H9 (cell line): ENCODE measurements at regions not wholly inside any gene's neighbourhood (a gene's known extent, or its start where the extent isn't known, plus 50 kb on each side); places are given as distances from the start of the nearest gene placed in this dataset.

ENCODE experiments used
- DNase-seq: peaks from one replicate; pipeline ENCODE4 v3.0.0-alpha.2; 2017
- H2AFZ ChIP-seq: one replicate; pipeline ENCODE4 v1.6.1; 2013; ENCODE audit warnings: mild to moderate bottlenecking, low read length, control low read depth, moderate library complexity
- H2AK5ac ChIP-seq: 2 replicates; pipeline ENCODE4 v1.6.1; 2013; ENCODE audit warnings: low read length, control low read depth, mixed read lengths; ENCODE audit not compliant: insufficient read length
- H2BK120ac ChIP-seq: one replicate; pipeline ENCODE4 v1.6.1; 2013; ENCODE audit warnings: low read depth, mild to moderate bottlenecking, low read length, control low read depth, inconsistent platforms; ENCODE audit not compliant: poor library complexity, severe bottlenecking
- H2BK12ac ChIP-seq: 2 replicates; pipeline ENCODE4 v1.6.1; 2013; ENCODE audit warnings: low read length, control low read depth, mixed read lengths, low read depth; ENCODE audit not compliant: insufficient read length
- H2BK15ac ChIP-seq: 2 replicates; pipeline ENCODE4 v1.6.1; 2013; ENCODE audit warnings: low read depth, low read length, control low read depth
- H2BK20ac ChIP-seq: one replicate; pipeline ENCODE4 v1.6.1; 2013; ENCODE audit warnings: low read depth, mild to moderate bottlenecking, low read length, control low read depth, inconsistent platforms; ENCODE audit not compliant: poor library complexity, severe bottlenecking
- H2BK5ac ChIP-seq: 2 replicates; pipeline ENCODE4 v1.6.1; 2013; ENCODE audit warnings: low read length, control low read depth, mixed read lengths; ENCODE audit not compliant: insufficient read length
- H3K14ac ChIP-seq: 2 replicates; pipeline ENCODE4 v1.6.1; 2013; ENCODE audit warnings: low read length, control low read depth; ENCODE audit not compliant: insufficient read depth
- H3K18ac ChIP-seq: 2 replicates; pipeline ENCODE4 v1.6.1; 2013; ENCODE audit warnings: low read depth, mild to moderate bottlenecking, mixed read lengths, low read length, control low read depth; ENCODE audit not compliant: insufficient read length
- H3K23ac ChIP-seq: 2 replicates; pipeline ENCODE4 v1.6.1; 2013; ENCODE audit warnings: low read length, control low read depth, mixed read lengths, low read depth; ENCODE audit not compliant: insufficient read length
- H3K23me2 ChIP-seq: 2 replicates; pipeline ENCODE4 v1.6.1; 2013; ENCODE audit warnings: low read depth, mild to moderate bottlenecking, mixed read lengths, low read length, control low read depth; ENCODE audit not compliant: insufficient read length, poor library complexity, severe bottlenecking
- H3K27ac ChIP-seq: 2 replicates; pipeline ENCODE4 v1.5.1; 2013; ENCODE audit warnings: low read length, control low read depth, mixed read lengths, low read depth; ENCODE audit not compliant: insufficient read length
- H3K27me3 ChIP-seq: 2 replicates; pipeline ENCODE4 v1.6.1; 2013; ENCODE audit warnings: low read length, control low read depth, inconsistent platforms; ENCODE audit not compliant: insufficient read depth
- H3K4ac ChIP-seq: 2 replicates; pipeline ENCODE4 v1.6.1; 2013; ENCODE audit warnings: low read depth, mild to moderate bottlenecking, control low read depth, inconsistent platforms, low read length, moderate library complexity
- H3K4me1 ChIP-seq: 2 replicates; pipeline ENCODE4 v1.6.1; 2013; ENCODE audit warnings: low read length, control low read depth, inconsistent platforms; ENCODE audit not compliant: insufficient read depth
- H3K4me2 ChIP-seq: 2 replicates; pipeline ENCODE4 v1.6.1; 2013; ENCODE audit warnings: low read length, control low read depth, mixed read lengths; ENCODE audit not compliant: insufficient read length, insufficient read depth
- H3K56ac ChIP-seq: 2 replicates; pipeline ENCODE4 v1.6.1; 2013; ENCODE audit warnings: low read depth, mild to moderate bottlenecking, mixed read lengths, low read length, control low read depth; ENCODE audit not compliant: insufficient read length
- H3K79me1 ChIP-seq: 2 replicates; pipeline ENCODE4 v1.6.1; 2013; ENCODE audit warnings: low read depth, mild to moderate bottlenecking, moderate library complexity, low read length, control low read depth, inconsistent platforms; ENCODE audit not compliant: insufficient read depth, poor library complexity, severe bottlenecking
- H3K79me2 ChIP-seq: 2 replicates; pipeline ENCODE4 v1.6.1; 2013; ENCODE audit warnings: low read length, control low read depth, inconsistent platforms; ENCODE audit not compliant: insufficient read depth
- H3K9ac ChIP-seq: 2 replicates; pipeline ENCODE4 v1.6.1; 2013; ENCODE audit warnings: low read length, control low read depth, mixed read lengths; ENCODE audit not compliant: insufficient read length; ENCODE audit errors: extremely low read depth
- H3K9me3 ChIP-seq: one replicate; pipeline ENCODE4 v1.6.1; 2013; ENCODE audit warnings: low read depth, low read length, inconsistent platforms; ENCODE audit not compliant: control insufficient read depth
- H3T11ph ChIP-seq: one replicate; pipeline ENCODE4 v1.6.1; 2013; ENCODE audit warnings: mild to moderate bottlenecking, low read length, control low read depth, inconsistent platforms
- H4K20me1 ChIP-seq: one replicate; pipeline ENCODE4 v1.6.1; 2013; ENCODE audit not compliant: control insufficient read depth, insufficient read length, insufficient read depth
- H4K5ac ChIP-seq: 2 replicates; pipeline ENCODE4 v1.6.1; 2013; ENCODE audit warnings: low read depth, mild to moderate bottlenecking, mixed read lengths, low read length, control low read depth; ENCODE audit not compliant: insufficient read length
- H4K8ac ChIP-seq: replicated peaks from 2 replicates; pipeline ENCODE4 v1.6.1; 2013; ENCODE audit warnings: low read length, control low read depth, mixed read lengths, low read depth; ENCODE audit not compliant: insufficient read length
- H4K91ac ChIP-seq: 2 replicates; pipeline ENCODE4 v1.6.1; 2013; ENCODE audit warnings: low read depth, mild to moderate bottlenecking, moderate library complexity, mixed read lengths, low read length, control low read depth; ENCODE audit not compliant: insufficient read length
- H3K27ac Mint-ChIP-seq, 3 experiments: 2 replicates in 2 of 3; 3 replicates in 1 of 3; pipeline ENCODE4 v1.8.0; 2020 to 2021; ENCODE audit warnings: mixed read lengths in 3 of 3, mild to moderate bottlenecking in 1 of 3, moderate library complexity in 1 of 3
- H3K27me3 Mint-ChIP-seq: 2 replicates; pipeline ENCODE4 v1.8.0; 2021; ENCODE audit warnings: low read depth, mild to moderate bottlenecking, moderate library complexity, mixed read lengths
- H3K36me3 Mint-ChIP-seq, 3 experiments: 2 replicates in 2 of 3; 3 replicates in 1 of 3; pipeline ENCODE4 v1.8.0; 2020 to 2021; ENCODE audit warnings: low read depth in 3 of 3, mixed read lengths in 3 of 3; ENCODE audit not compliant: insufficient read depth in 1 of 3
- H3K4me1 Mint-ChIP-seq, 2 experiments: 2 replicates each; pipeline ENCODE4 v1.8.0; 2020; ENCODE audit warnings: mixed read lengths in 2 of 2
- H3K4me3 Mint-ChIP-seq, 2 experiments: 2 replicates in 1 of 2; 3 replicates in 1 of 2; pipeline ENCODE4 v1.8.0; 2020 to 2021; ENCODE audit warnings: mild to moderate bottlenecking in 2 of 2, mixed read lengths in 2 of 2, moderate library complexity in 1 of 2
- H3K9me3 Mint-ChIP-seq, 2 experiments: 2 replicates in 1 of 2; 3 replicates in 1 of 2; pipeline ENCODE4 v1.8.0; 2020; ENCODE audit warnings: mild to moderate bottlenecking in 2 of 2, mixed read lengths in 2 of 2, moderate library complexity in 1 of 2
- WGBS: extraction: QIAGEN DNeasy Blood & Tissue Kit; methylation state at CpG from one replicate; pipeline ENCODE4 v1.1.7; 2013; ENCODE audit warnings: missing lambda C conversion rate, low lambda C conversion rate, mixed read lengths; ENCODE audit not compliant: insufficient read length; ENCODE audit errors: extremely low coverage; 5-methylcytosine and 5-hydroxymethylcytosine counted together
- TF ChIP-seq, protein P1 (sequence below): fragments of 200-600 bp; sonication (generic); conservative IDR thresholded peaks from 3 replicates; pipeline ENCODE4 v1.8.0; 2021; ENCODE audit warnings: antibody characterized with exemption, mild to moderate bottlenecking

DNA sequence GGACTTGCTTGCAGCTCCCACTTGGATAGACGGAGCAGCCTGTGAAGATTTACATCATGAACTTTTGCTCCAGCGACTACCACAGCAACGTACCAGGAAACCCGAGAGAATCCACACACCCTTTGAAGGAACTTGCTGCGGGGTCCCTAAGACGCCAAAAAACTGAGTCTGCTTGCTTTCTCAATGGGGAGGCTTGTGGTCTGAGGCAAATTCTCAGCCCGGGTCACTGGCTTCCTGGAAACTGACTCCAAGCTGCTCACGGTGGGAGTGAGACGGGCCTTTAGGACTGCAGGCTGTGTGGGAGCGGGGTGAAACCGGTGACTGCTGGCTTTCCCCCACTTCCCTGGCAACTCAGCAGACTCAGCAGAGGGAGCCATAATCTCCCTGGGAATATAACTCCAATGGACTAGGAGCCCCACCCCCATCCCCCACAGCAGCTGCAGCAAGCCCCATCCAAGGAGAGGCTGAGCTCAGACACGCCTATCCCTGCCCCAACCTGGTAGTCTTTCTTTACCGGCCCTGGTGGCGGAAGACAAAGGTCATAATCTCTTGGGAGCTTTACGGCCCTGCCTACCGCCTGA lies 466.0 kb downstream of the CAAP1 start:
- Histone ChIP-seq H3K14ac (no peak overlapping the region), H3K56ac (no peak overlapping the region), H3K79me1 (no peaks in the 10 kb centered on the region), H3K9me3 (no peaks in the 10 kb centered on the region), H4K5ac (no peak overlapping the region), H3T11ph (no peak overlapping the region), H2BK15ac (no peak overlapping the region), H2BK120ac (no peak overlapping the region), H3K9ac (no peak overlapping the region), H4K8ac (no peak overlapping the region), H3K4me2 (no peak overlapping the region), H4K20me1 (no peaks in the 10 kb centered on the region), H3K27me3 (no peaks in the 10 kb centered on the region), H2AK5ac (no peak overlapping the region), H2BK20ac (no peak overlapping the region), H3K23me2 (no peaks in the 10 kb centered on the region), H2AFZ (peak overlapping the region; percentile 73), H4K91ac (no peak overlapping the region), H3K79me2 (no peaks in the 10 kb centered on the region), H3K27ac (no peak overlapping the region), H2BK12ac (no peak overlapping the region), H2BK5ac (no peak overlapping the region), H3K4ac (no peak overlapping the region), H3K23ac (no peak overlapping the region), H3K18ac (peak overlapping the region; percentile 46), H3K4me1 (no peaks in the 10 kb centered on the region; the same call in 1 of the 2 replicates)
- TF ChIP-seq, protein P1, sequence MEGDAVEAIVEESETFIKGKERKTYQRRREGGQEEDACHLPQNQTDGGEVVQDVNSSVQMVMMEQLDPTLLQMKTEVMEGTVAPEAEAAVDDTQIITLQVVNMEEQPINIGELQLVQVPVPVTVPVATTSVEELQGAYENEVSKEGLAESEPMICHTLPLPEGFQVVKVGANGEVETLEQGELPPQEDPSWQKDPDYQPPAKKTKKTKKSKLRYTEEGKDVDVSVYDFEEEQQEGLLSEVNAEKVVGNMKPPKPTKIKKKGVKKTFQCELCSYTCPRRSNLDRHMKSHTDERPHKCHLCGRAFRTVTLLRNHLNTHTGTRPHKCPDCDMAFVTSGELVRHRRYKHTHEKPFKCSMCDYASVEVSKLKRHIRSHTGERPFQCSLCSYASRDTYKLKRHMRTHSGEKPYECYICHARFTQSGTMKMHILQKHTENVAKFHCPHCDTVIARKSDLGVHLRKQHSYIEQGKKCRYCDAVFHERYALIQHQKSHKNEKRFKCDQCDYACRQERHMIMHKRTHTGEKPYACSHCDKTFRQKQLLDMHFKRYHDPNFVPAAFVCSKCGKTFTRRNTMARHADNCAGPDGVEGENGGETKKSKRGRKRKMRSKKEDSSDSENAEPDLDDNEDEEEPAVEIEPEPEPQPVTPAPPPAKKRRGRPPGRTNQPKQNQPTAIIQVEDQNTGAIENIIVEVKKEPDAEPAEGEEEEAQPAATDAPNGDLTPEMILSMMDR, result no peak
- DNase-seq, result peak; percentile 77
- no peaks in the 10 kb centered on the region; a peak in 1 of 7 replicates for H3K36me3 Mint-ChIP-seq
- no peak overlapping the region for H3K4me3 Mint-ChIP-seq
- no CpG with 5 or more reads among the region's 16 CpGs for WGBS
- no peaks in the 10 kb centered on the region; a peak in 1 of 5 replicates for H3K9me3 Mint-ChIP-seq
- H3K4me1 Mint-ChIP-seq, result no peaks in the 10 kb centered on the region
- peak overlapping the region in 2 of 3 experiments; percentile 6 to 76; a peak in 2 of 7 replicates for H3K27ac Mint-ChIP-seq
- H3K27me3 Mint-ChIP-seq, result no peaks in the 10 kb centered on the region
